KMS-11 (cell line): ENCODE measurements at regions not wholly inside any gene's neighbourhood (a gene's known extent, or its start where the extent isn't known, plus 50 kb on each side); places are given as distances from the start of the nearest gene placed in this dataset.

Experiments used
- H2AFZ ChIP-seq: fragments of 200-600 bp; sonication (generic); 2 replicates; pipeline ENCODE4 v1.6.1; 2016; ENCODE audit warnings: antibody characterized with exemption, mixed run types, low read depth
- H3K27ac ChIP-seq: fragments of 200-600 bp; sonication (generic); 2 replicates; pipeline ENCODE4 v1.6.1; 2016; ENCODE audit warnings: mild to moderate bottlenecking, mixed run types
- H3K27me3 ChIP-seq: fragments of 200-600 bp; sonication (generic); 2 replicates; pipeline ENCODE4 v1.6.1; 2017; ENCODE audit warnings: mild to moderate bottlenecking, low read depth, mixed run types, moderate library complexity; ENCODE audit not compliant: insufficient read depth
- H3K36me3 ChIP-seq: fragments of 200-600 bp; sonication (generic); 2 replicates; pipeline ENCODE4 v1.6.1; 2017; ENCODE audit warnings: mild to moderate bottlenecking, mixed run types; ENCODE audit not compliant: insufficient read depth
- H3K4me1 ChIP-seq: fragments of 200-600 bp; sonication (generic); 2 replicates; pipeline ENCODE4 v1.6.1; 2016; ENCODE audit warnings: mild to moderate bottlenecking, low read depth, mixed run types; ENCODE audit not compliant: poor library complexity, severe bottlenecking
- H3K4me2 ChIP-seq: fragments of 200-600 bp; sonication (generic); 2 replicates; pipeline ENCODE4 v1.7.0; 2016; ENCODE audit warnings: mild to moderate bottlenecking, mixed run types
- H3K4me3 ChIP-seq: fragments of 200-600 bp; sonication (generic); IDR thresholded peaks from 2 replicates; pipeline ENCODE4 v1.6.1; 2017; ENCODE audit warnings: low read depth, low read length, mixed read lengths; ENCODE audit not compliant: insufficient read depth
- H3K79me2 ChIP-seq: fragments of 200-600 bp; sonication (generic); 2 replicates; pipeline ENCODE4 v1.6.1; 2016; ENCODE audit warnings: low read depth, mixed run types; ENCODE audit not compliant: insufficient read depth
- H3K9ac ChIP-seq: fragments of 200-600 bp; sonication (generic); 2 replicates; pipeline ENCODE4 v1.6.1; 2016; ENCODE audit warnings: mild to moderate bottlenecking, mixed run types
- H4K20me1 ChIP-seq: fragments of 200-600 bp; sonication (generic); 2 replicates; pipeline ENCODE4 v1.6.1; 2016; ENCODE audit warnings: mild to moderate bottlenecking, mixed run types; ENCODE audit not compliant: insufficient read depth
- TF ChIP-seq, protein P1 (sequence below): fragments of 200-600 bp; sonication (generic); conservative IDR thresholded peaks from 2 replicates; pipeline ENCODE4 v1.6.1; 2017; ENCODE audit warnings: low read depth, mild to moderate bottlenecking, antibody characterized with exemption, low read length, moderate library complexity, mixed read lengths

DNA sequence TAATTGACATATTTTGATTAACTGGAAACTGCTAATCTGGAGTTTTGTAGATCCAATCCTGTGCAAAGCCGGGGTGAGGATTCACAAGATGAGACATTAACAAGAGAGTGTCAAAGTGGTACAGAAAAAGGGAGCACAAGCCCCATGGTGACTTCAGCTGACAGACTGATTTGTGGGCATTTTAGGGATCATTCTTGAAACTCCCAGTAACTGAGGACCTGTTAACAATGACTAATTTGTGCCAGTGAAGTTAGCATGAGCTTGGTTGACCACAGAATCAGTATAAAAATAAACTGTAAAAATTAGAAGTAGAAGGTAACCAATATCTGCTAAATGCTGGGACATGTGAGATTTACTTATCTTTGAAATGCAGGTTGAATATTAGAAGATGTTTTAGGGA lies 1578.3 kb downstream of the EFNA5 start:
- TF ChIP-seq, protein P1, sequence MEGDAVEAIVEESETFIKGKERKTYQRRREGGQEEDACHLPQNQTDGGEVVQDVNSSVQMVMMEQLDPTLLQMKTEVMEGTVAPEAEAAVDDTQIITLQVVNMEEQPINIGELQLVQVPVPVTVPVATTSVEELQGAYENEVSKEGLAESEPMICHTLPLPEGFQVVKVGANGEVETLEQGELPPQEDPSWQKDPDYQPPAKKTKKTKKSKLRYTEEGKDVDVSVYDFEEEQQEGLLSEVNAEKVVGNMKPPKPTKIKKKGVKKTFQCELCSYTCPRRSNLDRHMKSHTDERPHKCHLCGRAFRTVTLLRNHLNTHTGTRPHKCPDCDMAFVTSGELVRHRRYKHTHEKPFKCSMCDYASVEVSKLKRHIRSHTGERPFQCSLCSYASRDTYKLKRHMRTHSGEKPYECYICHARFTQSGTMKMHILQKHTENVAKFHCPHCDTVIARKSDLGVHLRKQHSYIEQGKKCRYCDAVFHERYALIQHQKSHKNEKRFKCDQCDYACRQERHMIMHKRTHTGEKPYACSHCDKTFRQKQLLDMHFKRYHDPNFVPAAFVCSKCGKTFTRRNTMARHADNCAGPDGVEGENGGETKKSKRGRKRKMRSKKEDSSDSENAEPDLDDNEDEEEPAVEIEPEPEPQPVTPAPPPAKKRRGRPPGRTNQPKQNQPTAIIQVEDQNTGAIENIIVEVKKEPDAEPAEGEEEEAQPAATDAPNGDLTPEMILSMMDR, result no peak
- H3K4me2 ChIP-seq, result peak overlapping the region; percentile 58
- no peak overlapping the region for H3K4me3 ChIP-seq
- no peak overlapping the region for H3K9ac ChIP-seq
- no peaks in the 10 kb centered on the region for H4K20me1 ChIP-seq
- peak overlapping the region; percentile 18; the same call in 1 of the 2 replicates for H2AFZ ChIP-seq
- H3K79me2 ChIP-seq, result no peaks in the 10 kb centered on the region
- no peaks in the 10 kb centered on the region for H3K36me3 ChIP-seq
- no peaks in the 10 kb centered on the region for H3K27me3 ChIP-seq
- H3K27ac ChIP-seq, result peak overlapping the region; percentile 56
- peaks cover 47% of the 10 kb centered on the region for H3K4me1 ChIP-seq

DNA sequence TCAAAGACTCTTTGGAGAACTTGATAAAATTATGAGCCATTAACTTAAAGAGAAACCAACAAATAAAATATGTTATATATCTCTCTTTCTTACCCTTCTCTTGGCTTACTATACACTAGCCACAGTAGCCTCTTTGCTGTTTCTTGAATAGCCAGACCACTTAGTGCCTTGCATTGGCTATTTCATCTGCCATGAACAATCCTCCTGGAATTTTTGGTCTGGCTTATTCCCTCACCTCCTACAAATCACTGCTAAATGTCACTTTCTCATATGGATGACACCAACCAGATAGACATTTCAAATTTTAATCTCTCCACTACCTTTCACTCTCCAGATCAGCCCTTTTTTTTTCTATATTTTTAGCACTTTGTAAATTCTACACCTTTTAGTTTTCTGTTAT lies 1581.7 kb downstream of the EFNA5 start:
- no peaks in the 10 kb centered on the region for H3K36me3 ChIP-seq

DNA sequence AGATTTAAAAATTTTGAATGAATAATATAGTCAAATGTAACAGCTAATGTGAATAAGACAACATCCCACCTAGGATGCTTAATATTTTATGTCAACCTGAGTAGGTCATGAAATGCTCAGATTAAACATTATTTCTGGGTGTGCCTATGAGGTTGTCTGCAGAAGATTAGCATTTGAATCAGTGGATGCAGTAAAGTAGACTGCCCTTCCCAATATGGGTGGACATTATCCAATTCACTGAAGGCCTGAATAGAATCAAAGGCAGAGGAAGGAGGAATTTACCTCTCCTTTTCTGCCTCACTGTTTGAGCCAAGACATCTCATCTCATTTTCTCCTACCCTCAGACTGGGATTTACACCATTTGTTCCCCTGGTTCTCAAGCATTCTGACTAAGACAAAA lies 1582.3 kb downstream of the EFNA5 start:
- Histone ChIP-seq H3K27ac (no peak overlapping the region), H4K20me1 (no peaks in the 10 kb centered on the region), H3K4me1 (peaks cover 23% of the 10 kb centered on the region), H3K4me2 (no peak overlapping the region), H2AFZ (no peak overlapping the region), H3K9ac (no peak overlapping the region), H3K79me2 (no peaks in the 10 kb centered on the region), H3K27me3 (no peaks in the 10 kb centered on the region), H3K4me3 (no peak overlapping the region), H3K36me3 (no peaks in the 10 kb centered on the region)
- TF ChIP-seq, protein P1, result no peak

More for the DNA sequence above, 1581.7 kb downstream of the EFNA5 start:
- H3K4me1 ChIP-seq, result peaks cover 29% of the 10 kb centered on the region
- no peak overlapping the region for H3K27ac ChIP-seq
- H2AFZ ChIP-seq, result no peak overlapping the region
- no peak overlapping the region for H3K4me3 ChIP-seq
- no peak overlapping the region for H3K9ac ChIP-seq
- H3K79me2 ChIP-seq, result no peaks in the 10 kb centered on the region
- no peaks in the 10 kb centered on the region for H4K20me1 ChIP-seq
- no peak overlapping the region for H3K4me2 ChIP-seq
- H3K27me3 ChIP-seq, result no peaks in the 10 kb centered on the region
- TF ChIP-seq, protein P1, result no peak

DNA sequence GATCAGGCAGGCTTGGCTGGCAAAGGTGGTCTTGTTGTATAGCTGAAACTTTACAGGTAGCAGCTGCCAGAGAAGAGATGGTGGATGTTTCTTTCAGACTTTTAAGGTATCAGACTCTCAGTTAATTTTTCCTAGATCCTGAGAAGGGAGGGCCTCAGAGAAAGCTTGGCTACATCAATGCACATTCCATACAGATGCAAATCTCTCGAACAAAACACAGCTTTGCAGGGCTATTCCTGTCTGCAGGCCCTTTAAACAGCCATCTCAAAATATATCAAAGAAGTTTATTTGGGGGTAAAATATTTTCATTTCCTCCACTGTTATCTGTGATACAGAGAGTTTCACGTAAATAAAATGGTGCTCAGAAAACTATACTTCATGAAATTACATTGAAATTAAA lies 1584.4 kb downstream of the EFNA5 start:
- H4K20me1 ChIP-seq, result no peaks in the 10 kb centered on the region
- H3K4me1 ChIP-seq, result peaks cover 2% of the 10 kb centered on the region
- TF ChIP-seq, protein P1, result no peak
- H3K27ac ChIP-seq, result no peak overlapping the region
- no peak overlapping the region for H3K4me3 ChIP-seq
- H3K79me2 ChIP-seq, result no peaks in the 10 kb centered on the region
- no peak overlapping the region for H2AFZ ChIP-seq
- no peak overlapping the region for H3K9ac ChIP-seq
- no peaks in the 10 kb centered on the region for H3K36me3 ChIP-seq
- no peak overlapping the region for H3K4me2 ChIP-seq
- H3K27me3 ChIP-seq, result no peaks in the 10 kb centered on the region

DNA sequence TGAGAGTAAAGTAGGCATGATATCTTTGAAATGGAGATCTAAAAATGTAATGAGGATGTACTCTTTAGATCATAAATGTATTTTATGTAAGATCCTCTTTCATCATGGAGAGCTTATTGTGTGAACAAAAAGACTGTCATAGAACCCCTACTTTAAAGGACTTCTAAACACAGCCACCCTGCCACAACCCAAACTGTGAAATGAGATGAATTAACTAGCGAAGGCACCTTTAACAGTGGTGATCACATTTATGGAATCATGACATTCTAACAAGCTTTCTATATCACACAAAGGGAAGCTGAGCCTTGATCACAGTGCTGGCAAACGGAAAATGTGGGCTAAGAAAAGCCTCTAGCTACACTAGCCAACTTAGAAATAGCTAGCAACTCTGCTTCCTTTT lies 1585.2 kb downstream of the EFNA5 start:
- Histone ChIP-seq H3K9ac (no peak overlapping the region), H3K27ac (no peak overlapping the region), H3K79me2 (no peaks in the 10 kb centered on the region), H2AFZ (no peak overlapping the region), H3K36me3 (no peaks in the 10 kb centered on the region), H3K27me3 (no peaks in the 10 kb centered on the region), H3K4me3 (no peak overlapping the region), H3K4me2 (no peak overlapping the region), H3K4me1 (no peaks in the 10 kb centered on the region), H4K20me1 (no peaks in the 10 kb centered on the region)
- TF ChIP-seq, protein P1, result no peak
